ENCODE measurements at regions not wholly inside any gene's neighbourhood (a gene's known extent, or its start where the extent isn't known, plus 50 kb on each side); places are given as distances from the start of the nearest gene placed in this dataset.
A peak's percentile ranks its signal among the peaks of the same experiment; 100 is the strongest.

- H3K4me3 ChIP-seq, result no peak overlapping the region
- H3K27me3 ChIP-seq, result no peaks in the 10 kb centered on the region
- intact Hi-C loops (cut with DNase I; ENCODE audit: low total_unique reads), result no loop called here
- no peaks in the 10 kb centered on the region for H3K36me3 ChIP-seq
- no peaks in the 10 kb centered on the region for H3K9me3 ChIP-seq
- DNase-seq (ENCODE audit: low spot score in 2 of 2), result no peak
- TF ChIP-seq POLR2AphosphoS5 (IDR thresholded peaks at IDR 0.05) (no peak), POLR2A (IDR thresholded peaks at IDR 0.05) (no peak)
- TF ChIP-seq, protein P1, sequence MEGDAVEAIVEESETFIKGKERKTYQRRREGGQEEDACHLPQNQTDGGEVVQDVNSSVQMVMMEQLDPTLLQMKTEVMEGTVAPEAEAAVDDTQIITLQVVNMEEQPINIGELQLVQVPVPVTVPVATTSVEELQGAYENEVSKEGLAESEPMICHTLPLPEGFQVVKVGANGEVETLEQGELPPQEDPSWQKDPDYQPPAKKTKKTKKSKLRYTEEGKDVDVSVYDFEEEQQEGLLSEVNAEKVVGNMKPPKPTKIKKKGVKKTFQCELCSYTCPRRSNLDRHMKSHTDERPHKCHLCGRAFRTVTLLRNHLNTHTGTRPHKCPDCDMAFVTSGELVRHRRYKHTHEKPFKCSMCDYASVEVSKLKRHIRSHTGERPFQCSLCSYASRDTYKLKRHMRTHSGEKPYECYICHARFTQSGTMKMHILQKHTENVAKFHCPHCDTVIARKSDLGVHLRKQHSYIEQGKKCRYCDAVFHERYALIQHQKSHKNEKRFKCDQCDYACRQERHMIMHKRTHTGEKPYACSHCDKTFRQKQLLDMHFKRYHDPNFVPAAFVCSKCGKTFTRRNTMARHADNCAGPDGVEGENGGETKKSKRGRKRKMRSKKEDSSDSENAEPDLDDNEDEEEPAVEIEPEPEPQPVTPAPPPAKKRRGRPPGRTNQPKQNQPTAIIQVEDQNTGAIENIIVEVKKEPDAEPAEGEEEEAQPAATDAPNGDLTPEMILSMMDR (IDR thresholded peaks at IDR 0.05), result no peak
- no peak overlapping the region for H3K27ac ChIP-seq
- H3K4me1 ChIP-seq, result peaks cover 0 to 2% of the 10 kb centered on the region in 2 donors
These were observed 54.4 kb upstream of the RNF24 start for GRCh38 chr20:4069751-4070150.

GRCh38 chr20:4068708-4069107, 53.4 kb upstream of the RNF24 start:
- no peaks in the 10 kb centered on the region for H3K9me3 ChIP-seq
- TF ChIP-seq, protein P1 (IDR thresholded peaks at IDR 0.05), result no peak
- TF ChIP-seq POLR2A (IDR thresholded peaks at IDR 0.05), result no peak
- TF ChIP-seq POLR2AphosphoS5 (IDR thresholded peaks at IDR 0.05), result no peak
- H3K36me3 ChIP-seq, result no peaks in the 10 kb centered on the region
- intact Hi-C loops (cut with DNase I; ENCODE audit: low total_unique reads), result no loop called here
- H3K4me3 ChIP-seq, result no peak overlapping the region
- no peaks in the 10 kb centered on the region for H3K27me3 ChIP-seq
- H3K4me1 ChIP-seq, result peaks cover 0 to 4% of the 10 kb centered on the region in 2 donors
- no peak for DNase-seq (ENCODE audit: low spot score in 2 of 2)
- H3K27ac ChIP-seq, result no peak overlapping the region

DNA sequence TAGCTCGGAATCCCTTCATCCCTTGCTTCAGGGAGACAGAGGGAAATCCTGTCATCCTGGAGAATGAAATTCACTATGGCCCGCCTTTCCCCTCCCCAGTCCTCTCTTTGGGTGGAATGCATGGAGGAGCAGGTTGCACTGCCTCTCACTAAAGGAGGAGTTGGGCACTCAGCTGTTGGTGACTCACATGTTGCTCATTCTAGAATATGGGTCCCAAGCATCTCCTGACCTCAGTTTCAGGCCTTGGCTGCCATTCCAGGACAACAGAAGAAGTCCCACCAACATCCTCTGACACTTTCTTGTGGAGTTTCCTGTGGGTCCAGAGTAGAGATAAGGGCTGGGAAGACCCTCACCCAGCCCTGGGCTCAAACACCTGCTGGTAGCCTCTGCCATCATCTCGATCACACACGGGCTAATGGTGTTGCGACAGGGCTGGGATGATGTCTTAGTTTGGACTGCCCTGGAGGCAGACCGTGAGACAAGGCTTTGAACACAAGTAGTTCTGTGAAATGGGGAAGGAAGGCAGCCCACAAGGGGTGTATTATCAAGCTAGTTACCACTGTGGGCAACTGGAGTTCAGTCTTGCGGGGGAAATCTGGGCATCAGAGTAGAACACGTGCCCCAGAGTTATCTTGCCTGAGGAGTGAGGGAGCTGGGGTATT, 52.4 kb upstream of the RNF24 start:
- no peak overlapping the region for H3K4me3 ChIP-seq
- H3K36me3 ChIP-seq, result no peaks in the 10 kb centered on the region
- DNase-seq (ENCODE audit: low spot score in 2 of 2), result no peak
- no peaks in the 10 kb centered on the region for H3K9me3 ChIP-seq
- no peaks in the 10 kb centered on the region for H3K27me3 ChIP-seq
- TF ChIP-seq POLR2AphosphoS5 (IDR thresholded peaks at IDR 0.05), result no peak
- TF ChIP-seq, protein P1 (IDR thresholded peaks at IDR 0.05), result no peak
- no peak for TF ChIP-seq POLR2A (IDR thresholded peaks at IDR 0.05)
- peak overlapping the region in 1 of 2 donors; percentile 14 for H3K27ac ChIP-seq
- intact Hi-C loops (cut with DNase I; ENCODE audit: low total_unique reads), result no loop called here
- peaks cover 0 to 4% of the 10 kb centered on the region in 2 donors for H3K4me1 ChIP-seq

GRCh38 chr20:4066551-4066950, 51.2 kb upstream of the RNF24 start:
- no peak for DNase-seq (ENCODE audit: low spot score in 2 of 2)
- TF ChIP-seq POLR2AphosphoS5 (IDR thresholded peaks at IDR 0.05) (no peak), POLR2A (IDR thresholded peaks at IDR 0.05) (no peak)
- TF ChIP-seq, protein P1 (IDR thresholded peaks at IDR 0.05), result no peak
- intact Hi-C loops (cut with DNase I; ENCODE audit: low total_unique reads), result no loop called here
- H3K27me3 ChIP-seq, result no peaks in the 10 kb centered on the region
- H3K36me3 ChIP-seq, result no peaks in the 10 kb centered on the region
- H3K9me3 ChIP-seq, result no peaks in the 10 kb centered on the region
- H3K4me3 ChIP-seq, result no peak overlapping the region
- peaks cover 0 to 4% of the 10 kb centered on the region in 2 donors for H3K4me1 ChIP-seq
- peak overlapping the region in 1 of 2 donors; percentile 50 for H3K27ac ChIP-seq

DNA sequence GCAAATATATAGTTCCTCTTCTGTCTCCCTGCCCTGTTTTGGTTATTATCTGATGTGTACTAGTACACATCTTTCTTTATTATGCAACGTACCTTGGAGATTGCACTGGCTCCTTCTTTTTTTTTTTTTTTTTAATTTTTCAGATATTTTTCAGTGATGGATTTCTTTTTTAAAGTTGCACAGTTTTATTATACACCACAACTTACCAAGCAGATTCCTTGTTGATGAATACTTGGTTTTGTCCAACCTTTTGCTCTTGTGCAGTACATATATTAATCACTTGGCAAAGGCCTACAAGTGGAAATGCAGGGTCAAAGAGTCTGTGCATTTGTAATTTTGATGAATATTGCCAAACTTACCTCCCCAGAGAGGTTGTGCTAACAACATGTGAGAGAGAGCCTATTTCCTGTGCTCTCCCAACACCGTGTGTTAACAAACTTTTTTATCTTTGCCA, 50.1 kb upstream of the RNF24 start:
- peak overlapping the region; percentile 74 to 89 for H3K27ac ChIP-seq
- H3K4me1 ChIP-seq, result peaks cover 7% of the 10 kb centered on the region in 2 donors
- H3K4me3 ChIP-seq, result no peak overlapping the region
- DNase-seq (ENCODE audit: low spot score in 2 of 2), result no peak
- no peaks in the 10 kb centered on the region for H3K27me3 ChIP-seq
- H3K9me3 ChIP-seq, result no peaks in the 10 kb centered on the region
- no peaks in the 10 kb centered on the region for H3K36me3 ChIP-seq
- intact Hi-C loops (cut with DNase I; ENCODE audit: low total_unique reads), result no loop called here
- TF ChIP-seq POLR2A (IDR thresholded peaks at IDR 0.05) (no peak), POLR2AphosphoS5 (IDR thresholded peaks at IDR 0.05) (no peak)
- TF ChIP-seq, protein P1 (IDR thresholded peaks at IDR 0.05), result no peak
